Brain microvascular endothelial cell (primary cell): ENCODE measurements at regions not wholly inside any gene's neighbourhood (a gene's known extent, or its start where the extent isn't known, plus 50 kb on each side); places are given as distances from the start of the nearest gene placed in this dataset.
"Not testable (repeated sequence)": the region's sequence is repeated elsewhere in the genome, so short reads cannot be mapped to it uniquely, and the experiment has no call there.

Experiments
- DNase-seq: peaks from one replicate; pipeline ENCODE4 v3.0.0-alpha.2; 2020
- H3K27ac ChIP-seq: fragments of 250-450 bp; sonication (Bioruptor Pico); 2 replicates; pipeline ENCODE4 v1.5.1; 2020; ENCODE audit warnings: mild to moderate bottlenecking, moderate library complexity
- H3K27me3 ChIP-seq: fragments of 250-450 bp; sonication (Bioruptor Pico); replicated peaks from 2 replicates; pipeline ENCODE4 v1.5.1; 2020; ENCODE audit warnings: mild to moderate bottlenecking
- H3K36me3 ChIP-seq: fragments of 250-450 bp; sonication (Bioruptor Pico); replicated peaks from 2 replicates; pipeline ENCODE4 v1.5.1; 2020; ENCODE audit warnings: mild to moderate bottlenecking
- H3K4me3 ChIP-seq: 2 replicates; pipeline ENCODE4 v1.5.1; 2011; ENCODE audit warnings: low read depth, mild to moderate bottlenecking, control low read depth, low read length, moderate library complexity
- in situ Hi-C: cut with HindIII; loops from 2 replicates; pipeline ENCODE4 v1.10.0; 2017; ENCODE audit warnings: low sequenced_read_pairs, low pct_ligation_motif_present
- TF ChIP-seq, protein P1 (sequence below): IDR thresholded peaks from 2 replicates; pipeline ENCODE4 v1.5.1; 2011; ENCODE audit warnings: low read depth, mild to moderate bottlenecking, moderate library complexity, low read length, control low read depth, inconsistent platforms; ENCODE audit errors: missing control alignments

- Histone ChIP-seq H3K36me3 (no peaks in the 10 kb centered on the region), H3K4me3 (no peak overlapping the region), H3K27ac (no peak overlapping the region), H3K27me3 (no peaks in the 10 kb centered on the region)
- TF ChIP-seq, protein P1, sequence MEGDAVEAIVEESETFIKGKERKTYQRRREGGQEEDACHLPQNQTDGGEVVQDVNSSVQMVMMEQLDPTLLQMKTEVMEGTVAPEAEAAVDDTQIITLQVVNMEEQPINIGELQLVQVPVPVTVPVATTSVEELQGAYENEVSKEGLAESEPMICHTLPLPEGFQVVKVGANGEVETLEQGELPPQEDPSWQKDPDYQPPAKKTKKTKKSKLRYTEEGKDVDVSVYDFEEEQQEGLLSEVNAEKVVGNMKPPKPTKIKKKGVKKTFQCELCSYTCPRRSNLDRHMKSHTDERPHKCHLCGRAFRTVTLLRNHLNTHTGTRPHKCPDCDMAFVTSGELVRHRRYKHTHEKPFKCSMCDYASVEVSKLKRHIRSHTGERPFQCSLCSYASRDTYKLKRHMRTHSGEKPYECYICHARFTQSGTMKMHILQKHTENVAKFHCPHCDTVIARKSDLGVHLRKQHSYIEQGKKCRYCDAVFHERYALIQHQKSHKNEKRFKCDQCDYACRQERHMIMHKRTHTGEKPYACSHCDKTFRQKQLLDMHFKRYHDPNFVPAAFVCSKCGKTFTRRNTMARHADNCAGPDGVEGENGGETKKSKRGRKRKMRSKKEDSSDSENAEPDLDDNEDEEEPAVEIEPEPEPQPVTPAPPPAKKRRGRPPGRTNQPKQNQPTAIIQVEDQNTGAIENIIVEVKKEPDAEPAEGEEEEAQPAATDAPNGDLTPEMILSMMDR: no peak
- DNase-seq: no peak
- in situ Hi-C loops: no loop called here
These were observed 95.7 kb upstream of the ZNF648 start for GRCh38 chr1:182157187-182157586.

- in situ Hi-C loops, H3K27ac ChIP-seq, H3K4me3 ChIP-seq, H3K36me3 ChIP-seq, DNase-seq, H3K27me3 ChIP-seq: not testable (repeated sequence)
These were observed 92.9 kb upstream of the ZNF648 start for GRCh38 chr1:182154425-182154824.

GRCh38 chr1:182149411-182149965, 88.0 kb upstream of the ZNF648 start:
- Histone ChIP-seq H3K4me3 (no peak overlapping the region), H3K36me3 (no peaks in the 10 kb centered on the region), H3K27me3 (no peaks in the 10 kb centered on the region), H3K27ac (no peak overlapping the region)
- peak; percentile 28 for DNase-seq
- TF ChIP-seq, protein P1: no peak
- in situ Hi-C loops: no loop called here

DNA sequence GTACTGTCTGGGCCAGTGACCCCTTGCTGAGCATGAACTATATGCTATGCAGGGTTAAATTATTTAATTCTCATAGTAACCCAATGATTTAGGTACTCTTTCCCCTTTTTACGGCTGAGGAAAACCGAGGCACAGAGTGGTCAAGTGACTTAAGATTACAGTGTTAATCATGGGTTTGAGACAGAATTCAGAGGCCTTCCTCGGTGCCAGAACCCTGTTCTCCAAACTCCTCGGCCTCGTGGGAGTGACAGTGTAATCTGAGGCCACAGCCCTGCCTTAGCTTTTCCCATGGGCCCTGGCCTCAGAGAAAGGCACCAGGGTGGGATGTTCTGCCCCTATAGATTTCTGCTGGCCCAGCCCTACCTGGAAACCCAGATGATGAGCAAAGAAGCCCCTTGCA, 86.4 kb upstream of the ZNF648 start:
- DNase-seq: no peak
- in situ Hi-C loops: no loop called here
- H3K36me3 ChIP-seq: no peaks in the 10 kb centered on the region
- H3K4me3 ChIP-seq: no peak overlapping the region
- no peaks in the 10 kb centered on the region for H3K27me3 ChIP-seq
- TF ChIP-seq, protein P1: no peak
- H3K27ac ChIP-seq: no peak overlapping the region

DNA sequence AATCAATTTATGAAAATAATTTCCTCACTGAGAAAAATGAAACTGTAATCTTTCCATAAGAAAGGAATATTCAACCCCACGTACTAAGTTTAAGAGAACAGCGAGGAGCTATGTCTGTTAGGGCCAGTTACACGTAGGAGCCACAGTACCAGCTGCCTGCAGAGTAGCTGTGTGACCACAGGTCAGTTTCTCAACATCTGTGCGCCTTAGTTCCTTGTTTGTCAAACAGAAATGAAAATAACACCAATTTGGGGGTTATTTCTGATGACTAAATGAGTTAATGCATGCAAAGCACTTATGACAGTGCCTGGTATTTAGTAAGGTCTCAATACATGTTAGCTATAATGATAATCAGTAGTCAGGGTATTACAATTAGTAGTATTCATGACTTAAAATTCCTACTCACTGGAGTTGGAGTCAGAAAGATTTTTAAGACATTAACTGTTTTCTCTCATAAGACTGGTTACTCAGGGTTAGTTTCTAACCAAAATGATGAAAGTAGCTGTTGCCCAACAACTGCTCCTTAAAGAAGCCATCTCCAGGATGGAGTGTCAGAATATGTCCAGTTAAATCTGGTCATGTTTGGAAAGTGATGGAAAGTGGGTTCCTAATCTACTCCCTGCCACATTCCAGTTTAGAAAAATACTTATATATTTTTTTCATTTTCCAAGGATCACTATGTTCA, 85.8 kb upstream of the ZNF648 start:
- TF ChIP-seq, protein P1: no peak
- DNase-seq: no peak
- no peak overlapping the region for H3K4me3 ChIP-seq
- in situ Hi-C loops: no loop called here
- H3K27me3 ChIP-seq: no peaks in the 10 kb centered on the region
- H3K36me3 ChIP-seq: no peaks in the 10 kb centered on the region
- H3K27ac ChIP-seq: no peak overlapping the region

- H3K36me3 ChIP-seq: no peaks in the 10 kb centered on the region
- in situ Hi-C loops: no loop called here
- TF ChIP-seq, protein P1: no peak
- H3K27me3 ChIP-seq: no peaks in the 10 kb centered on the region
- no peak overlapping the region for H3K27ac ChIP-seq
- H3K4me3 ChIP-seq: no peak overlapping the region
- no peak for DNase-seq
These were observed 84.8 kb upstream of the ZNF648 start for GRCh38 chr1:182146286-182146685.
